ENCODE measurements at regions not wholly inside any gene's neighbourhood (a gene's known extent, or its start where the extent isn't known, plus 50 kb on each side); places are given as distances from the start of the nearest gene placed in this dataset.

DNA sequence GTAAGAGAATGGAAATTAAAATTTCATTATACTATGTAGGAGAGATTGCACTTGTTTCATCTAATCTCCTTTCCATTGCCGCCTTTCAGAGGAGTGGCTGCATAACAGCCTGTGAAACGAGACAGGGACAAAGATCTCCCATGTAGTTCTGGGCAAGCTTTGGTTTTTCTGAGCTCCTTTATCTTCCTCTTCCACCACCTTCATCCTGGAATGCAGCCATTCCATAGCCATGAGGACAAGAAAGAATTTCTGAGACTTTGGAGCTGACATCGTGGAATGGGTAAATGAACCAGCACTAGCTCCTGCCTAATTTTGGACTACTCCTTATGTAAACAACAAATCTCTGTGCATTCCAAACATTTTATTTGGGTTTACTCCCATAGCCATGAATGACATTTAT, 1587.3 kb upstream of the TENM3 start:
- no TSS peak for BruUV-seq (replicated peaks)
- Mint-ChIP-seq H3K27me3 (ENCODE audit: insufficient read depth, unreplicated experiment) (no peaks in the 10 kb centered on the region), H3K9me3 (ENCODE audit: unreplicated experiment) (no peaks in the 10 kb centered on the region), H3K4me3 (ENCODE audit: unreplicated experiment) (no peak overlapping the region), H3K4me1 (ENCODE audit: insufficient read depth, unreplicated experiment) (peaks cover 10% of the 10 kb centered on the region), H3K36me3 (ENCODE audit: insufficient read depth, unreplicated experiment) (no peaks in the 10 kb centered on the region), H3K27ac (ENCODE audit: low read depth, unreplicated experiment) (no peak overlapping the region)
- ChIA-PET CTCF (interaction anchor here (0.6 to 4.5 kb wide), 4 partner anchors 9 to 800 kb away, joined by 3 to 39 read pairs (median 3); no protein-coding TSS in a partner anchor), POLR2A (no interaction called here)
- no peak for DNase-seq (ENCODE audit: unreplicated experiment)
- intact Hi-C loops (cut with micrococcal nuclease) = no loop called here
- TF ChIP-seq, protein P1, sequence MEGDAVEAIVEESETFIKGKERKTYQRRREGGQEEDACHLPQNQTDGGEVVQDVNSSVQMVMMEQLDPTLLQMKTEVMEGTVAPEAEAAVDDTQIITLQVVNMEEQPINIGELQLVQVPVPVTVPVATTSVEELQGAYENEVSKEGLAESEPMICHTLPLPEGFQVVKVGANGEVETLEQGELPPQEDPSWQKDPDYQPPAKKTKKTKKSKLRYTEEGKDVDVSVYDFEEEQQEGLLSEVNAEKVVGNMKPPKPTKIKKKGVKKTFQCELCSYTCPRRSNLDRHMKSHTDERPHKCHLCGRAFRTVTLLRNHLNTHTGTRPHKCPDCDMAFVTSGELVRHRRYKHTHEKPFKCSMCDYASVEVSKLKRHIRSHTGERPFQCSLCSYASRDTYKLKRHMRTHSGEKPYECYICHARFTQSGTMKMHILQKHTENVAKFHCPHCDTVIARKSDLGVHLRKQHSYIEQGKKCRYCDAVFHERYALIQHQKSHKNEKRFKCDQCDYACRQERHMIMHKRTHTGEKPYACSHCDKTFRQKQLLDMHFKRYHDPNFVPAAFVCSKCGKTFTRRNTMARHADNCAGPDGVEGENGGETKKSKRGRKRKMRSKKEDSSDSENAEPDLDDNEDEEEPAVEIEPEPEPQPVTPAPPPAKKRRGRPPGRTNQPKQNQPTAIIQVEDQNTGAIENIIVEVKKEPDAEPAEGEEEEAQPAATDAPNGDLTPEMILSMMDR (IDR thresholded peaks at IDR 0.05; ENCODE audit: unreplicated experiment) = no peak

DNA sequence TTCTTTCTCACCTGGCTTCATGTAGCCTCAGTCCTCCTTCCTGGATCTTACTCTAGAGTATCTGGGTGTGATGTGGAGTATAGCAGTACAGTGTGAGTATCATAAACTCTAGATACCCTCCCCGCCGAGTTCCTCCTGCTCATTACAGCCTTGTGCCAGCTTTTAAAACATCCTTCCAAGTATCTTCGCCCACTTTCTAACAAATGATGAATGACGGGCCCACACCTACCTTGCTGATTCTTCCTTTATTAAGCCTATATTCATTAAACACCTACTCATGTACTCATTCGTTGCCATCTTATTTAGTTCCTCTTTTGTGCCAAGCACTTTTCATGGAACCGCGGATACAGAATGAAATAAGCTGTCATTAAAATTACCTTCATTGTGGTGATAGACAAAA, 1585.3 kb upstream of the TENM3 start:
- DNase-seq (ENCODE audit: unreplicated experiment) = no peak
- TF ChIP-seq, protein P1 (IDR thresholded peaks at IDR 0.05; ENCODE audit: unreplicated experiment) = no peak
- Mint-ChIP-seq H3K27ac (ENCODE audit: low read depth, unreplicated experiment) (no peak overlapping the region), H3K4me1 (ENCODE audit: insufficient read depth, unreplicated experiment) (peaks cover 10% of the 10 kb centered on the region), H3K9me3 (ENCODE audit: unreplicated experiment) (no peaks in the 10 kb centered on the region), H3K4me3 (ENCODE audit: unreplicated experiment) (no peak overlapping the region), H3K36me3 (ENCODE audit: insufficient read depth, unreplicated experiment) (no peaks in the 10 kb centered on the region), H3K27me3 (ENCODE audit: insufficient read depth, unreplicated experiment) (no peaks in the 10 kb centered on the region)
- intact Hi-C loops (cut with micrococcal nuclease) = no loop called here
- ChIA-PET CTCF (interaction anchor here (1.5 kb wide), 1 partner anchor 8 kb away, joined by 6 read pairs; no protein-coding TSS in a partner anchor), POLR2A (no interaction called here)
- BruUV-seq (replicated peaks) = no TSS peak

DNA sequence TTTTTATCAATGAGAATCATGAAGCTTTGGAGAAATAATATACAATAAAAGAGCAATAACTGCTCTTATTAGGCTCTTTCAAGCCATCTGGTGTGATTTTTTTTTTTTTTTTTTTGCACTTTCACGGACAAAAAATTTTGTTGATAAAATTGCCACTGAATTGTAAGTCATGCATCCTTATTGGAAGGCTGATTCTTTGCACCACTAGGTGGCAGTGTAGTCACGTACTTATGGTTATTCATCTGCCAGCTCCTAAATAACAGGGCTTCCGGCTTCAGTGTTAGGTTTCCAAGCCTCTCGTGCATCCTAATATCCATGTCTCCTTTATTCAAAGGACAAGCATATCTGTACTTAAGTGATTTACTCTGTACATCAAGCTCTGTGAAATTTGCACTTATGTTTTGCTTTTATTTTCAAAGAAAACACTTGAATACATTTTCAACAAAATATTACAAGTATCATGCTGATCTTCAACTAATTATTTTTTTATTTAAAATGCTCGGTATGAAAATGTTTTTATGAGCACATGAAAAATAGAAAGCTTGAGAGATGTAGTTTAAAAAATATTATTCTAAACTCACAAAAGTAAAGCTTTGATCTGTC, 1578.3 kb upstream of the TENM3 start:
- H3K27me3 Mint-ChIP-seq (ENCODE audit: insufficient read depth, unreplicated experiment) = no peaks in the 10 kb centered on the region
- no peaks in the 10 kb centered on the region for H3K4me1 Mint-ChIP-seq (ENCODE audit: insufficient read depth, unreplicated experiment)
- ChIA-PET CTCF (interaction anchor here (0.5 to 4.9 kb wide), 60 partner anchors 10 to 1622 kb away, joined by 3 to 69 read pairs (median 4); no protein-coding TSS in a partner anchor), POLR2A (interaction anchor here (0.7 to 1.2 kb wide), 4 partner anchors 216 to 864 kb away, joined by 3 to 4 read pairs (median 3); no protein-coding TSS in a partner anchor)
- DNase-seq (ENCODE audit: unreplicated experiment) = peak; percentile 91
- no peaks in the 10 kb centered on the region for H3K36me3 Mint-ChIP-seq (ENCODE audit: insufficient read depth, unreplicated experiment)
- TF ChIP-seq, protein P1 (IDR thresholded peaks at IDR 0.05; ENCODE audit: unreplicated experiment) = peak; percentile 64
- intact Hi-C loops (cut with micrococcal nuclease) = loop anchor here (1.0 to 5.0 kb wide), 5 partner anchors 163 to 862 kb away; no protein-coding TSS in a partner anchor
- BruUV-seq (replicated peaks) = no TSS peak
- H3K4me3 Mint-ChIP-seq (ENCODE audit: unreplicated experiment) = no peak overlapping the region
- no peak overlapping the region for H3K27ac Mint-ChIP-seq (ENCODE audit: low read depth, unreplicated experiment)
- H3K9me3 Mint-ChIP-seq (ENCODE audit: unreplicated experiment) = no peaks in the 10 kb centered on the region

DNA sequence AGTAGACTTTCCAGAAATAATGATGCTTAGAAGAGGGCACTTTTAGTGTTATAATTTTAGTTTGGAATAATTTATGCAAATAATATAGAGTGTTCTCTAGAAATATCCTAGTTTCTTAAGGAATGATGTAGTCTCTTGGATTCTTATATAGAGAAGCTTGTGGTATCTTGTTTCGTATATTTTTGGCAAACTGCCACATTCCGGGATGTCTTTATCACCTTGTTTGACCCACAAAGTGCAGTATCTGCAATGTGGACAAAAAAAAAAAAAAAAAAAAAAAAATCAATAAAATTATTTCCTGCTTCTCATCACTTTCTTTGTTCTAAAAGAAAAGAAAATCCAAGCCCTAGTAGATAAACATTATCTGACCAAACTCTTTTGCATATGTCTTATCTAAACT, 1577.7 kb upstream of the TENM3 start:
- Mint-ChIP-seq H3K4me1 (ENCODE audit: insufficient read depth, unreplicated experiment) (no peaks in the 10 kb centered on the region), H3K4me3 (ENCODE audit: unreplicated experiment) (no peak overlapping the region), H3K36me3 (ENCODE audit: insufficient read depth, unreplicated experiment) (no peaks in the 10 kb centered on the region), H3K27me3 (ENCODE audit: insufficient read depth, unreplicated experiment) (no peaks in the 10 kb centered on the region), H3K27ac (ENCODE audit: low read depth, unreplicated experiment) (no peak overlapping the region), H3K9me3 (ENCODE audit: unreplicated experiment) (no peaks in the 10 kb centered on the region)
- TF ChIP-seq, protein P1 (IDR thresholded peaks at IDR 0.05; ENCODE audit: unreplicated experiment) = no peak
- POLR2A ChIA-PET = interaction anchor here (0.7 to 1.2 kb wide), 5 partner anchors 217 to 863 kb away, joined by 3 to 4 read pairs (median 3); no protein-coding TSS in a partner anchor
- peak; percentile 23 for DNase-seq (ENCODE audit: unreplicated experiment)
- CTCF ChIA-PET = interaction anchor here (0.5 to 4.9 kb wide), 48 partner anchors 7 to 1622 kb away, joined by 3 to 69 read pairs (median 4); no protein-coding TSS in a partner anchor
- BruUV-seq (replicated peaks) = no TSS peak
- intact Hi-C loops (cut with micrococcal nuclease) = loop anchor here (1.0 to 5.0 kb wide), 4 partner anchors 163 to 862 kb away; no protein-coding TSS in a partner anchor
